Endodermal cell (in vitro differentiated cells): ENCODE measurements at regions not wholly inside any gene's neighbourhood (a gene's known extent, or its start where the extent isn't known, plus 50 kb on each side); places are given as distances from the start of the nearest gene placed in this dataset.

Experiments used
- DNase-seq: peaks from one replicate; pipeline ENCODE4 v3.0.0-alpha.2; 2017
- H3K27ac ChIP-seq: 2 replicates; pipeline ENCODE4 v1.5.1; 2013; ENCODE audit warnings: mild to moderate bottlenecking, low read depth, low read length, moderate library complexity
- H3K27me3 ChIP-seq: 2 replicates; pipeline ENCODE4 v1.6.1; 2013; ENCODE audit warnings: mild to moderate bottlenecking, low read length, moderate library complexity; ENCODE audit not compliant: insufficient read depth, control insufficient read depth, poor library complexity, severe bottlenecking
- H3K36me3 ChIP-seq: 2 replicates; pipeline ENCODE4 v1.7.0; 2013; ENCODE audit warnings: mild to moderate bottlenecking, low read length, moderate library complexity; ENCODE audit not compliant: control insufficient read depth, insufficient read depth
- H3K4me1 ChIP-seq: one replicate; pipeline ENCODE4 v1.7.0; 2013; ENCODE audit warnings: low read length; ENCODE audit not compliant: control insufficient read depth, insufficient read depth
- H3K4me3 ChIP-seq: 2 replicates; pipeline ENCODE4 v1.5.1; 2013; ENCODE audit warnings: mild to moderate bottlenecking, low read length, moderate library complexity
- H3K9ac ChIP-seq: 2 replicates; pipeline ENCODE4 v1.6.1; 2013; ENCODE audit warnings: mild to moderate bottlenecking, low read length, moderate library complexity; ENCODE audit not compliant: poor library complexity, severe bottlenecking; ENCODE audit errors: extremely low read depth
- H3K9me3 ChIP-seq: 2 replicates; pipeline ENCODE4 v1.6.1; 2013; ENCODE audit warnings: mild to moderate bottlenecking, low read length, moderate library complexity; ENCODE audit not compliant: control insufficient read depth
- H3K27ac Mint-ChIP-seq: 2 replicates; pipeline ENCODE4 v1.8.0; 2020; ENCODE audit warnings: mixed read lengths
- H3K27me3 Mint-ChIP-seq: 2 replicates; pipeline ENCODE4 v1.8.0; 2021; ENCODE audit warnings: mild to moderate bottlenecking, mixed read lengths; ENCODE audit not compliant: insufficient read depth
- H3K36me3 Mint-ChIP-seq: 2 replicates; pipeline ENCODE4 v1.8.0; 2020; ENCODE audit warnings: low read depth, mixed read lengths
- H3K4me1 Mint-ChIP-seq: 2 replicates; pipeline ENCODE4 v1.8.0; 2020; ENCODE audit warnings: mixed read lengths
- H3K4me3 Mint-ChIP-seq: 2 replicates; pipeline ENCODE4 v1.8.0; 2020; ENCODE audit warnings: mild to moderate bottlenecking, moderate library complexity, mixed read lengths
- H3K9me3 Mint-ChIP-seq: 2 replicates; pipeline ENCODE4 v1.8.0; 2020; ENCODE audit warnings: mild to moderate bottlenecking, mixed read lengths
- WGBS, 2 experiments: methylation state at CpG; one replicate each; pipeline versions ENCODE4 v1.1.5 to v1.1.7; 2013; ENCODE audit warnings: missing lambda C conversion rate in 2 of 2, mixed read lengths in 1 of 2; ENCODE audit not compliant: insufficient coverage in 1 of 2, insufficient read length in 1 of 2; 5-methylcytosine and 5-hydroxymethylcytosine counted together
- TF ChIP-seq, protein P1 (sequence below): fragments of 200-600 bp; sonication (generic); conservative IDR thresholded peaks from 2 replicates; pipeline ENCODE4 v1.5.0; 2021; ENCODE audit warnings: antibody characterized with exemption, mild to moderate bottlenecking

DNA sequence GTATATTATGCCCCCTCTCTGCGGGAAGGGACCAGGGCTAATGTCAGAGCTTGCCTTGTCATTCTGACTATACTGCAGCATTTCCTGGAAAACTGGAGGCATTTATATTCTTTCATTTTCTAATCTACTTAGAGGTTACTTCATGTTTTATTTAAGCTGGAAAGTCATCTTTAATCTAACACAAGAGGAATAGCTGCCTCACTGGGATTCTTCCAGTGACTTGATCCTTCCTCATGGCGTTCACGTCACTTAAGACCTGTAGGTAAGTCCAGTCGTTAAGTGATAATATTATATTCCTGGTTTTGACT lies 727.6 kb upstream of the DDX18 start:
- no peaks in the 10 kb centered on the region for H3K27me3 ChIP-seq
- Mint-ChIP-seq H3K27ac (no peak overlapping the region), H3K4me1 (peaks cover 18% of the 10 kb centered on the region), H3K9me3 (no peaks in the 10 kb centered on the region), H3K27me3 (no peaks in the 10 kb centered on the region), H3K36me3 (no peaks in the 10 kb centered on the region), H3K4me3 (no peak overlapping the region)
- H3K9me3 ChIP-seq = no peaks in the 10 kb centered on the region
- H3K27ac ChIP-seq = peak overlapping the region; percentile 95
- no peak overlapping the region for H3K9ac ChIP-seq
- H3K4me3 ChIP-seq = no peak overlapping the region
- 53 to 92% methylated on average over 2 to 4 of the region's 4 CpGs for WGBS, 2 experiments
- DNase-seq = no peak
- H3K36me3 ChIP-seq = no peaks in the 10 kb centered on the region
- H3K4me1 ChIP-seq = no peaks in the 10 kb centered on the region
- TF ChIP-seq, protein P1, sequence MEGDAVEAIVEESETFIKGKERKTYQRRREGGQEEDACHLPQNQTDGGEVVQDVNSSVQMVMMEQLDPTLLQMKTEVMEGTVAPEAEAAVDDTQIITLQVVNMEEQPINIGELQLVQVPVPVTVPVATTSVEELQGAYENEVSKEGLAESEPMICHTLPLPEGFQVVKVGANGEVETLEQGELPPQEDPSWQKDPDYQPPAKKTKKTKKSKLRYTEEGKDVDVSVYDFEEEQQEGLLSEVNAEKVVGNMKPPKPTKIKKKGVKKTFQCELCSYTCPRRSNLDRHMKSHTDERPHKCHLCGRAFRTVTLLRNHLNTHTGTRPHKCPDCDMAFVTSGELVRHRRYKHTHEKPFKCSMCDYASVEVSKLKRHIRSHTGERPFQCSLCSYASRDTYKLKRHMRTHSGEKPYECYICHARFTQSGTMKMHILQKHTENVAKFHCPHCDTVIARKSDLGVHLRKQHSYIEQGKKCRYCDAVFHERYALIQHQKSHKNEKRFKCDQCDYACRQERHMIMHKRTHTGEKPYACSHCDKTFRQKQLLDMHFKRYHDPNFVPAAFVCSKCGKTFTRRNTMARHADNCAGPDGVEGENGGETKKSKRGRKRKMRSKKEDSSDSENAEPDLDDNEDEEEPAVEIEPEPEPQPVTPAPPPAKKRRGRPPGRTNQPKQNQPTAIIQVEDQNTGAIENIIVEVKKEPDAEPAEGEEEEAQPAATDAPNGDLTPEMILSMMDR = no peak

DNA sequence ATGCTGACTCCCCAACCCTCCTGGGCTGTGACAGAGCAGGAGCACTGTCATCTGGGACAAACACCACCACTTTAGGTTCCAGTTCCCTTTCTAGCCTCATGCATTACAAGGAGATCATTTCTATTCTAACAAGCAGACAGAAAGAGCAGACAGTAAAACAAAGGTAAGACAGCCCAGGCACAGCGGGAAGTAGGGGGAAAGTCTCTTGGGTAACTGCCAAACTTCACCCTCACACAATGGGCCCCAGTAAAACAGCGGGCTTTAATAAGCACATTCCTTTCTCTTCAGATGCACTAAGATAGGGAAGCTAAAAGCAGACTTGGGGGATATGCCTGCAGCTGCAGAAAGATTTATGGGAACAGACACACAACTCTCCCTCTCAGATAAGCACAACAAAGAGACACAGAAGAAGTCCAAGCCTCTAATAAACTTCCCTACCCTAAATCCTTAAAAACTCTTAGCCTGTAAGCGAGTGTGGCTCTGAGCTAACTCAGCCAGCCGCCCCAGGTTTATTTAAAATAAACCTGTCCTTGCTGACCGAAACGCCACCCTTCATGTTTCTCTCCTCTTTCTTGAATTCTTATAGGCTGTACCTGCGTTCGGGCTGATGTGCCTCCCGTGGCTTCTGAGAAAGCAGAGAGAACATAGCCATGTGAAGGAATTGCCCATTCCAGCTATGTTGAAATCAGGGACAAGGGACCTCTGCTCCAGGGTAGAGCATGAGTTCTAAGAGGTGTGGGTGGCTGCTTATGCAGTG lies 726.8 kb upstream of the DDX18 start:
- H3K36me3 Mint-ChIP-seq = no peaks in the 10 kb centered on the region
- H3K4me1 Mint-ChIP-seq = peaks cover 18% of the 10 kb centered on the region
- no peak overlapping the region for H3K4me3 Mint-ChIP-seq
- Histone ChIP-seq H3K27ac (peak overlapping the region; percentile 95), H3K36me3 (no peaks in the 10 kb centered on the region), H3K9me3 (no peaks in the 10 kb centered on the region), H3K4me3 (no peak overlapping the region), H3K27me3 (no peaks in the 10 kb centered on the region), H3K4me1 (no peaks in the 10 kb centered on the region), H3K9ac (no peak overlapping the region)
- DNase-seq = peak; percentile 73
- no peak overlapping the region for H3K27ac Mint-ChIP-seq
- TF ChIP-seq, protein P1 = no peak
- no peaks in the 10 kb centered on the region for H3K27me3 Mint-ChIP-seq
- H3K9me3 Mint-ChIP-seq = no peaks in the 10 kb centered on the region
- 21 to 33% methylated on average over 6 to 9 of the region's 9 CpGs for WGBS, 2 experiments

DNA sequence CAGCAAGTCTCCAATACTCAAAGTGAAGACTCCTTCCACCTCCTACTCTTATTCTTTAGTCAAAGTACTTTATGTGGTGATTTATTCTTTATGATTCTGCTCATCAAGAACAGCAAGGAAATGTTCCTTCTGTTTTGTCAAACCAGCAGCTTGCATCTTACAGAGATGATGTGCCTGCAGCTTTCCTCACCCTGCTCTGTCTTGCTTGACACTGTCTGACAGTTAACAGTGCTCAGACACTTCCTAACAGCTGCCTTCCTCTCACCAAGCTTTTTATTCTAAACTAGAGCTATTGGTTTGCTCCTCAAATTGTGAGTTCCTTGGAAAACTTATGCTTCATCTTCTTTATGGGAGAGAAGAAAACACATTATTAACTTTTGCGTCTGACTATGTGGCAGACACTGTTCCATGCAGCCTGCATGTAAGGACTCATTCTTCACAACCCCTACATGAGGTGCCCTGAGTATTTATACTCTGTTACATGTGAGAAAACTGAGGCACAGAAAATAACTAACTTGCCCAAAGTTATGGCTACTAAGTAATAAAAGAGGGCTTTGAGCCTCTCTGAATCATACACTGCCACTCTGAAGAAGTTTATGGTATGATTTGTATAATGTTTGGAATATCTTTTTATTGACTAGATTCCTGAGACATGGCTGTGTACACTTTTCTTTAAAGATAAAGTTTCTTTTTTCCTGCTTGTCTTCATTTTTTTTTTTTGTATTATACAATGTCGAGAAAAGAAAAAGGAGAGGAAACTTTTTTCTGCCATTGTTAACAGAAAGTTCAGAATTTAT lies 723.3 kb upstream of the DDX18 start:
- no peaks in the 10 kb centered on the region for H3K36me3 Mint-ChIP-seq
- peak overlapping the region; percentile 29 for H3K27ac ChIP-seq
- no peak overlapping the region for H3K4me3 ChIP-seq
- H3K27ac Mint-ChIP-seq = no peak overlapping the region
- H3K4me3 Mint-ChIP-seq = no peak overlapping the region
- H3K4me1 Mint-ChIP-seq = peaks cover 18% of the 10 kb centered on the region
- no peaks in the 10 kb centered on the region for H3K27me3 ChIP-seq
- no peak for DNase-seq
- no peaks in the 10 kb centered on the region for H3K9me3 Mint-ChIP-seq
- H3K27me3 Mint-ChIP-seq = no peaks in the 10 kb centered on the region
- no peaks in the 10 kb centered on the region for H3K36me3 ChIP-seq
- no peaks in the 10 kb centered on the region for H3K4me1 ChIP-seq
- TF ChIP-seq, protein P1 = no peak
- 94% methylated on average over 2 of the region's 2 CpGs; no CpG with 5 or more reads in 1 of the 2 experiments for WGBS, 2 experiments
- no peaks in the 10 kb centered on the region for H3K9me3 ChIP-seq
- H3K9ac ChIP-seq = no peak overlapping the region
